HEK293T (cell line): ENCODE measurements at regions not wholly inside any gene's neighbourhood (a gene's known extent, or its start where the extent isn't known, plus 50 kb on each side); places are given as distances from the start of the nearest gene placed in this dataset.

ENCODE experiments used
- ARNT ChIP-seq: fragments of 450-650 bp; IDR thresholded peaks from 2 replicates; pipeline ENCODE4 v1.6.1; 2017; ENCODE audit warnings: mild to moderate bottlenecking
- ELF4 ChIP-seq: fragments of 450-650 bp; IDR thresholded peaks from 2 replicates; pipeline ENCODE4 v1.6.1; 2017; ENCODE audit warnings: antibody characterized with exemption
- FOXK2 ChIP-seq: fragments of 450-650 bp; IDR thresholded peaks from 2 replicates; pipeline ENCODE4 v1.6.1; 2016; ENCODE audit warnings: mild to moderate bottlenecking
- FOXM1 ChIP-seq: fragments of 450-650 bp; IDR thresholded peaks from 2 replicates; pipeline ENCODE4 v1.6.1; 2017; ENCODE audit warnings: mild to moderate bottlenecking, borderline replicate concordance
- HDGF ChIP-seq: fragments of 450-650 bp; IDR thresholded peaks from 2 replicates; pipeline ENCODE4 v1.6.1; 2017; ENCODE audit warnings: antibody characterized with exemption, borderline replicate concordance
- NFRKB ChIP-seq: fragments of 450-650 bp; IDR thresholded peaks from 2 replicates; pipeline ENCODE4 v1.6.1; 2016; ENCODE audit warnings: mild to moderate bottlenecking, moderate library complexity
- PKNOX1 ChIP-seq: fragments of 450-650 bp; IDR thresholded peaks from 2 replicates; pipeline ENCODE4 v1.6.1; 2016
- SP1 ChIP-seq: fragments of 450-650 bp; IDR thresholded peaks from 2 replicates; pipeline ENCODE4 v1.6.1; 2017
- SUZ12 ChIP-seq: fragments of 450-650 bp; IDR thresholded peaks from 2 replicates; pipeline ENCODE4 v1.6.1; 2016; ENCODE audit warnings: mild to moderate bottlenecking
- ZNF384 ChIP-seq: fragments of 450-650 bp; IDR thresholded peaks from 2 replicates; pipeline ENCODE4 v1.6.1; 2016

- no peak for TF ChIP-seq FOXK2
- no peak for TF ChIP-seq SP1
- no peak for TF ChIP-seq ARNT
- TF ChIP-seq NFRKB: no peak
- TF ChIP-seq ELF4: no peak
- no peak for TF ChIP-seq SUZ12
- TF ChIP-seq HDGF: no peak
- TF ChIP-seq ZNF384: no peak
- no peak for TF ChIP-seq PKNOX1
- TF ChIP-seq FOXM1: no peak
Observed at GRCh38 chr5:12399868-12400267, 495.6 kb upstream of the CTNND2 start.
